Neural cell (in vitro differentiated cells): ENCODE measurements at regions not wholly inside any gene's neighbourhood (a gene's known extent, or its start where the extent isn't known, plus 50 kb on each side); places are given as distances from the start of the nearest gene placed in this dataset.

Experiments used
- CTCF ChIP-seq: fragments of 450-650 bp; IDR thresholded peaks from 2 replicates; pipeline ENCODE4 v1.5.1; 2014; ENCODE audit warnings: antibody characterized with exemption, mild to moderate bottlenecking, moderate library complexity; ENCODE audit not compliant: poor library complexity, severe bottlenecking
- EP300 ChIP-seq: fragments of 450-650 bp; conservative IDR thresholded peaks from 2 replicates; pipeline ENCODE4 v1.6.1; 2014; ENCODE audit warnings: antibody characterized with exemption, mild to moderate bottlenecking, moderate library complexity; ENCODE audit not compliant: poor library complexity, severe bottlenecking
- EZH2 ChIP-seq: fragments of 200-600, 300-800 bp; shearing (Covaris generic), sonication (generic); IDR thresholded peaks from 2 replicates; pipeline ENCODE4 v1.6.1; 2014; ENCODE audit warnings: antibody characterized with exemption, low read length, borderline replicate concordance, mild to moderate bottlenecking; ENCODE audit not compliant: insufficient read depth, poor library complexity, severe bottlenecking
- MXI1 ChIP-seq: fragments of 450-650 bp; conservative IDR thresholded peaks from 2 replicates; pipeline ENCODE4 v1.6.1; 2014; ENCODE audit warnings: antibody characterized with exemption, mild to moderate bottlenecking; ENCODE audit not compliant: poor library complexity, severe bottlenecking
- POLR2AphosphoS5 ChIP-seq: IDR thresholded peaks from 2 replicates; pipeline ENCODE4 v1.6.1; 2012
- REST ChIP-seq: IDR thresholded peaks from 2 replicates; pipeline ENCODE4 v1.6.1; 2012; ENCODE audit warnings: borderline replicate concordance
- SMC3 ChIP-seq: fragments of 450-650 bp; conservative IDR thresholded peaks from 2 replicates; pipeline ENCODE4 v1.6.1; 2014; ENCODE audit warnings: antibody characterized with exemption, mild to moderate bottlenecking, moderate library complexity; ENCODE audit not compliant: poor library complexity

GRCh38 chr10:90354914-90355313, 502.9 kb downstream of the HTR7 start:
- TF ChIP-seq CTCF (no peak), EP300 (no peak), SMC3 (no peak), REST (no peak), MXI1 (no peak), POLR2AphosphoS5 (no peak), EZH2 (no peak)
